A673 (cell line): ENCODE measurements at regions not wholly inside any gene's neighbourhood (a gene's known extent, or its start where the extent isn't known, plus 50 kb on each side); places are given as distances from the start of the nearest gene placed in this dataset.
A peak's percentile ranks its signal among the peaks of the same experiment; 100 is the strongest.

ENCODE experiments used
- BruUV-seq: library from RNA; stranded (reverse); fragments of 400-500 nt; replicated peaks from 2 replicates; lab custom pipeline; 2021; lab: Mats Ljungman, UMichigan
- CTCF ChIA-PET: fragments of 300-600 bp; sonication (Branson Sonifier 250); formaldehyde crosslinking; loops from one replicate; lab custom pipeline; 2022; ENCODE audit warnings: antibody characterized with exemption; lab: Charles Lee
- POLR2A ChIA-PET: fragments of 300-600 bp; sonication (Branson Sonifier 250); formaldehyde crosslinking; loops from one replicate; lab custom pipeline; 2022; ENCODE audit warnings: antibody characterized with exemption; ENCODE audit not compliant: low non-redundant PET; lab: Charles Lee
- DNase-seq: peaks from one replicate; pipeline ENCODE4 v3.0.0-alpha.2; 2015; ENCODE audit warnings: low spot score
- H3K27ac ChIP-seq: fragments of 200-600 bp; sonication (generic); 2 replicates; pipeline ENCODE4 v1.5.1; 2016; ENCODE audit warnings: mixed run types, low read depth, mild to moderate bottlenecking, mixed read lengths, antibody characterized with exemption, low read length; ENCODE audit not compliant: poor library complexity, severe bottlenecking
- H3K27me3 ChIP-seq: fragments of 200-600 bp; sonication (generic); replicated peaks from 2 replicates; pipeline ENCODE4 v1.6.1; 2017; ENCODE audit warnings: mixed run types, low read depth, mild to moderate bottlenecking, mixed read lengths, antibody characterized with exemption, low read length; ENCODE audit not compliant: insufficient read depth, poor library complexity
- H3K36me3 ChIP-seq: fragments of 200-600 bp; sonication (generic); 2 replicates; pipeline ENCODE4 v1.6.1; 2016; ENCODE audit warnings: mixed run types, mild to moderate bottlenecking, mixed read lengths, antibody characterized with exemption, low read length; ENCODE audit not compliant: insufficient read depth, poor library complexity, severe bottlenecking
- H3K4me1 ChIP-seq: fragments of 200-600 bp; sonication (generic); 2 replicates; pipeline ENCODE4 v1.6.1; 2017; ENCODE audit warnings: mixed run types, mild to moderate bottlenecking, mixed read lengths, antibody characterized with exemption, low read length; ENCODE audit not compliant: insufficient read depth, poor library complexity, severe bottlenecking
- H3K4me3 ChIP-seq: fragments of 200-600 bp; sonication (generic); 2 replicates; pipeline ENCODE4 v1.5.1; 2016; ENCODE audit warnings: low read depth, mixed run types, mild to moderate bottlenecking, mixed read lengths, low read length; ENCODE audit not compliant: poor library complexity, severe bottlenecking
- H3K9me3 ChIP-seq: fragments of 200-600 bp; sonication (generic); 2 replicates; pipeline ENCODE4 v1.6.1; 2016; ENCODE audit warnings: mixed run types, low read depth, mild to moderate bottlenecking, mixed read lengths, antibody characterized with exemption, low read length; ENCODE audit not compliant: poor library complexity, severe bottlenecking
- CTCF ChIP-seq: fragments of 300-800, 200-600 bp; sonication (generic); conservative IDR thresholded peaks from 2 replicates; pipeline ENCODE4 v1.5.1; 2017; ENCODE audit warnings: low read depth, mild to moderate bottlenecking, antibody characterized with exemption, low read length, moderate library complexity, mixed read lengths
- EZH2 ChIP-seq: fragments of 200-600 bp; sonication (generic); IDR thresholded peaks from 2 replicates; pipeline ENCODE4 v1.6.1; 2017; ENCODE audit warnings: borderline replicate concordance, low read depth, mild to moderate bottlenecking, mixed read lengths, antibody characterized with exemption, low read length; ENCODE audit not compliant: poor library complexity, severe bottlenecking
- intact Hi-C: fragments of 100-400 bp; cut with micrococcal nuclease; formaldehyde crosslinking; loops from one replicate; pipeline ENCODE4 v1.10.0; 2022; ENCODE audit not compliant: unreplicated experiment

GRCh38 chrX:138938003-138938402 is 226.5 kb upstream of the FGF13 start:
- no peak for TF ChIP-seq EZH2
- no peak for TF ChIP-seq CTCF
- BruUV-seq, result no TSS peak
- H3K4me1 ChIP-seq, result no peaks in the 10 kb centered on the region
- DNase-seq, result no peak
- H3K27me3 ChIP-seq, result no peaks in the 10 kb centered on the region
- H3K27ac ChIP-seq, result no peak overlapping the region
- ChIA-PET CTCF (no interaction called here), POLR2A (no interaction called here)
- intact Hi-C loops, result no loop called here
- H3K4me3 ChIP-seq, result no peak overlapping the region
- no peaks in the 10 kb centered on the region for H3K9me3 ChIP-seq
- H3K36me3 ChIP-seq, result no peaks in the 10 kb centered on the region

- H3K27me3 ChIP-seq, result no peaks in the 10 kb centered on the region
- no peak overlapping the region for H3K4me3 ChIP-seq
- intact Hi-C loops, result no loop called here
- TF ChIP-seq EZH2 (no peak), CTCF (no peak)
- ChIA-PET POLR2A (no interaction called here), CTCF (no interaction called here)
- no peak for DNase-seq
- peaks cover 25% of the 10 kb centered on the region for H3K4me1 ChIP-seq
- no peaks in the 10 kb centered on the region for H3K9me3 ChIP-seq
- no peak overlapping the region for H3K27ac ChIP-seq
- no TSS peak for BruUV-seq
- H3K36me3 ChIP-seq, result no peaks in the 10 kb centered on the region
Observed at GRCh38 chrX:138931212-138931611, 219.7 kb upstream of the FGF13 start.

GRCh38 chrX:138930583-138930945 is 219.0 kb upstream of the FGF13 start:
- Histone ChIP-seq H3K27ac (peak overlapping the region; percentile 24), H3K9me3 (no peaks in the 10 kb centered on the region), H3K27me3 (no peaks in the 10 kb centered on the region), H3K36me3 (no peaks in the 10 kb centered on the region), H3K4me3 (no peak overlapping the region), H3K4me1 (peaks cover 25% of the 10 kb centered on the region)
- intact Hi-C loops, result no loop called here
- TF ChIP-seq CTCF (no peak), EZH2 (no peak)
- ChIA-PET CTCF (no interaction called here), POLR2A (interaction anchor here (0.5 kb wide), 1 partner anchor 1896 kb away, joined by 3 read pairs; no protein-coding TSS in a partner anchor)
- BruUV-seq, result no TSS peak
- no peak for DNase-seq
